HEK293T (cell line): ENCODE measurements at regions not wholly inside any gene's neighbourhood (a gene's known extent, or its start where the extent isn't known, plus 50 kb on each side); places are given as distances from the start of the nearest gene placed in this dataset.

Experiments
- ELF4 ChIP-seq: fragments of 450-650 bp; IDR thresholded peaks from 2 replicates; pipeline ENCODE4 v1.6.1; 2017; ENCODE audit warnings: antibody characterized with exemption
- FOXA1 ChIP-seq: fragments of 450-650 bp; IDR thresholded peaks from 2 replicates; pipeline ENCODE4 v1.6.1; 2016; ENCODE audit warnings: mild to moderate bottlenecking
- HDGF ChIP-seq: fragments of 450-650 bp; IDR thresholded peaks from 2 replicates; pipeline ENCODE4 v1.6.1; 2017; ENCODE audit warnings: antibody characterized with exemption, borderline replicate concordance
- SP1 ChIP-seq: fragments of 450-650 bp; IDR thresholded peaks from 2 replicates; pipeline ENCODE4 v1.6.1; 2017
- TF ChIP-seq, protein P1 (sequence below): fragments of 450-650 bp; IDR thresholded peaks from 2 replicates; pipeline ENCODE4 v1.6.1; 2016

DNA sequence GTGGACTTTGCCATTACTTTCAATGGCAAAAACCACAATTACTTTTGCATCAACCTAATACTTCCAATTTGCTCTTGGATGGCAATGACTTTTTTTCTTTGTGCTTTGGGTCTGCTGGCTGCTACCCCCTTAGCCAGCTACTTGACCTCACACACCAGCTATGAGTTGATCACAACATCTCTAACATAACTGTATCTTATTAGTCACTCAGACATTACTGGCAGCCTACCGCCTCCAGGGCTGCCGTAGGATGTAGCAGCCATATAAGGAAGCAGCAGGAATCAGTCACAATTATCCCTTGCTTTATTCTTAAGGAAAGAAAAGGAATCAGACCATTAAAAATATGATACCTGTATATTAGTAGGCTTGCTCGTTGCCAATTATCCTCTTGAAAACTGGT lies 260.5 kb downstream of the ADAMTS20 start:
- TF ChIP-seq, protein P1, sequence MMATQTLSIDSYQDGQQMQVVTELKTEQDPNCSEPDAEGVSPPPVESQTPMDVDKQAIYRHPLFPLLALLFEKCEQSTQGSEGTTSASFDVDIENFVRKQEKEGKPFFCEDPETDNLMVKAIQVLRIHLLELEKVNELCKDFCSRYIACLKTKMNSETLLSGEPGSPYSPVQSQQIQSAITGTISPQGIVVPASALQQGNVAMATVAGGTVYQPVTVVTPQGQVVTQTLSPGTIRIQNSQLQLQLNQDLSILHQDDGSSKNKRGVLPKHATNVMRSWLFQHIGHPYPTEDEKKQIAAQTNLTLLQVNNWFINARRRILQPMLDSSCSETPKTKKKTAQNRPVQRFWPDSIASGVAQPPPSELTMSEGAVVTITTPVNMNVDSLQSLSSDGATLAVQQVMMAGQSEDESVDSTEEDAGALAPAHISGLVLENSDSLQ: no peak
- TF ChIP-seq ELF4 (no peak), SP1 (no peak), HDGF (no peak), FOXA1 (no peak)
